ENCODE measurements at regions not wholly inside any gene's neighbourhood (a gene's known extent, or its start where the extent isn't known, plus 50 kb on each side); places are given as distances from the start of the nearest gene placed in this dataset.

DNA sequence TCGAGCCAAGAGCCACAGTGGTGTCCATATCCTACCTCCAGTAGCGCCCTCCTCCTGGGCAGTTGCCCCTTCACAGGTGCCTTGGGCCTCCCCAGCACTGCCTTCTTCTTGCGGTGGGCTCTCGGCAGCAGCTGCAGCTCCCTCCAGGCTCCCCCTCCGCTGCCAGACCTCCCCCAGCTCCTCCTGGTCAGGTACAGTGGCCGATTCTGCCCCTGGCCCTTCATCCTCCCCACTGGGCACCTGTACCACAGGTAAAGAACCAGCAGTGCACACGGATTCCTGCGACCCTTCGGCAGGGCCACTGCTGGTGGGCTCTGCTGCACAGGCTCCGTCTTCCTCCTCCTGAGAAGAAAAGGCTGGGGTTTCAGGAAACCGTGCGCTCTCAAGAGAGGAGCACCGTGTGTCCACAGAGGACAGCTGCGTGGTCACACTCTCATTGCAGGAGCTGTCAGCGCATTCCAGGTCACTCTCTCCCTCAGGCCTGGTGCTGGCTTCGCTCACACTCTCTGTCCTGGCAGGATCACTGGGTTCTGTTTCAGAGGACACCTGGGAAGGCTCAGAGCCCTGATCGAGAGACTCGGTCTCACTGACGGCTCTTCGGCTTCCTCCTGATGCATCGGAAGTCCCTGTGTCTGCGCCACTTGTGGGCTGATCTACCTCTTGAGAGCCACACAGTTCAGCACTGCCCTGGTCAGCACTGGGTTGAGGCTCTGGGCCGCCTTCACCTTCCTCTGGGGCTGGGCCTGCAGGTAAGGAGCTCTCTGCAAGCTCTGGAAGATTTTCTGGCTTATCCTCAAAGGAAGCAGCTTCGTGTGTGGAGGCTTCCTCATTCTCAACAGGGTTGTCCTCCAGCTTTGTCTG is 147.4 kb upstream of the STK17B start:
- no peak for DNase-seq

DNA sequence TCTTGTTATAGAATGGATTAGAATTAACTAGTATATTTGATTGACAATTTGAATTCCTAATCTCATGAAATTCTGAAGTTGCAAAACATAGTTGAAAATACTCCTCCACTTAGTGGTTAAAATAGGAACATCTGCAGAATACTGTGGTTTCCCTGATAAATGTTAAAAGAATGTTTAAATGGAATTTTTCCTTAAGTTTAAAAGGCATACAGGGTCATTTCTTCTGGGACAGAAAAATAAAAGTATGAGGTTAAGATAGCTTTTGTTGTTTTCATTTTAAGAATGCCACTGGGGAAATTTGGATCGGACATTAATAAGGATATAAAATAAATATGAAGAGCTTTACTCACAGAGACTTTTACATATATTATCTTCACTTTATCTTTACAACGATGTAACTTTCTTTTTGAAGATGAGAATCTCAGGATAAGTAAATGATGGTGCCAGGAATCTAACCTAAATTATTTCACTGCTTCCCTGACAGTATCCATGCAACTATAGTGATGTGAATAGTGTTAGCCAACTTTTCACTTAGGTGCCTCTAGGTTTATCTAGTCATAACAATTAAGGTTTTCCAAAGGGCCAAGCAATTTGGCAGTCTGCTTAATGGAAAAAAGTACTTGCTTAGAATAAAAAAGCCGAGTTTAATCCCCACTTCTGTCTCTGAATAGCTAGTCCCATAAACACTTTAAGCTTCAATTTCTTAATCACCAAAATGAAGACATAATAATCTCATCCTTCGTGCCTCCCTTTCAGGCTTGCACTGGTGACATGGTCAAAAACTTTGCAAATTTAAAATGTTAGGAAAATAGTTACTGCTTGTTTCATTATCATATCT is 151.8 kb upstream of the STK17B start:
- DNase-seq: no peak

DNA sequence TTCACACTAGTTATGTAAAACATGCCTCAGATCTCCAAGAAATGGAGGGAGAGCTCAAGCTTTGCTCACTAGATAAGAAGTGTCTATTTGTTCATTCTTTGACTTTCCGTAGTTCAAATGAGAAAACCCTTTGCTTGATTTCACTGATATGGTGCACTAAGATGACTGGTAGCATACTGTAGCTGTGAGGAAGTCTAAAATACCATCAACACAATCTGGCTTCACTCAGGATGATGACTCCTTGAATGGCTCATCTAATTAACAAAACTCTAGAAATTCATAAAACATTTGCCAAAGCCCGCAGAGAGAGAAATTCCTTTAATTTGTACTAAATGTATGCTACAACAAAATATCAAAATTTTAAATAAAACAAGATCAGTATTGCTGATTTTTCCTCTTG is 152.8 kb upstream of the STK17B start:
- DNase-seq: no peak

GRCh38 chr2:196328088-196328680 is 156.8 kb upstream of the STK17B start:
- no peak for DNase-seq

DNA sequence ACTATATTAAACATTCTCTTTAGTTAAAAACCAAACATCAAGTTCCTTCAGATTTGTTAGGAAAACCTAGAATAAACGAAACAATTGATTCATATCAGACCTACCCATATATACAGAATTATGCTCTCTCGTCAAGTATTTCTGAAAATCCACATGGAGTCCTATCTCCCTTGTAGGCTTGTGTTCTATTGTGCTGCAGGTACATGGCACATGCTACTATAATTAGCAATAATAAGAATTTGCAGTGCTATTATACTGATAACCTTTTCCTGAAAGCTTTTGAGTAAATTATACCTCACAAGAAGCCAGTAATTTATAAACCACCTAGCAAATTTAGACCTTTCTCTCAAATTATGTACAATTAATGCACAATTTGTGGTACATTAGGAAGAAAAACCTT is 158.6 kb upstream of the STK17B start:
- DNase-seq: no peak

- DNase-seq: no peak
These were observed 159.3 kb upstream of the STK17B start for GRCh38 chr2:196330645-196331044.

GRCh38 chr2:196331143-196331542 is 159.8 kb upstream of the STK17B start:
- DNase-seq: no peak

DNA sequence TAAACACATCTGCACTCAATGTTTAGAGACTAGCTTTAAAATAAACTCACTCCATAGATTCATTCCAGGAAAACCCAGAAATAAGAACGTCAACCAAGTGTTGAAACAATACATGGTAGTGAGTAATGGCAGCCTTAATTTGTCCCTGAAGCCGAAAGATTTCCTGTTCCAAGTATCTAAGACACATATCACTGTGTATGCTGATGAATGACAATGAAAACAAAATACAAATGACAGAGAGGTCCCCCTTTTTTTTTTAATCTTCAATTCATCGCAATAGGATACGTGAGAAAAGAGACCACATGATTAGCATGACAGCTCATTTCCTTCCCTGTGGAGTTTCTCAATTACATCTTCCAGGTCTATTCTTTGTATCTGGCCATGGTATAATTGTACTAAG is 160.5 kb upstream of the STK17B start:
- DNase-seq: no peak

DNA sequence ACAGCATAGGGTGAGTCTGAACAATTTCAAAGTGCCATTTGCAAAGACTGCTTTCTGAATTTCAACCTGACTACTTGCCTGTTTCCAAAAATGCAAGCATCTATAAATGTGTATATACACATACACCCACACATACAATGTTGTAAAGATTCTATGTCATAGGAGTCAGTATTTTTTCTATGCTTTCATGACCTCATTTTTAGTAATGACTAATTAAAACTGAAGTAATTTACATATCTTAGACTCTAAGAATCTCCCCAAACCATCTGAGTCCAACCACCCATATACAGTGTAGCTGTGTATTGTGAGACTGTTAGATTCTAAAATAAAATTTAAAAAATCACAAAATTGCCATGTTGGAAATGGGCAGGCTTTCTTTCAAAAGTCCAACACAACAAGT is 162.0 kb upstream of the STK17B start:
- no peak for DNase-seq

DNA sequence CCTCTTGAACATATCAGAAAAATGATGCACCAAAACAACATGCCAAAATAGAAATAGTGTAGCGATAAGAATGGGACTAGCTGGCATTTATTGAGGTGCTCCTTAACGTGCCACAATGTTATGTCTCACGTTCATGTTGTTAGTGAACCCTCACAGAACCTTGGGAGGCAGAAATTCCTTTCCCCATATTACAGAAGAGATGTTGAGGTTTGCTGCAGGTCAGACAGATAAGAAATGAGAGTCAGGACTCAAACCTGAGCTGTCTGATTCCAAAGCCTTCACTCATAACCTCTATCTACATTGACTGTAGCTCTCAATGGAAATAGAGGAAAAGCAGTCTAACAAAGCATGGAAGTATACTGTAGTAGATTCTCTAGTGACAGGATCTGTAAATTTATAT is 163.3 kb upstream of the STK17B start:
- no peak for DNase-seq

DNA sequence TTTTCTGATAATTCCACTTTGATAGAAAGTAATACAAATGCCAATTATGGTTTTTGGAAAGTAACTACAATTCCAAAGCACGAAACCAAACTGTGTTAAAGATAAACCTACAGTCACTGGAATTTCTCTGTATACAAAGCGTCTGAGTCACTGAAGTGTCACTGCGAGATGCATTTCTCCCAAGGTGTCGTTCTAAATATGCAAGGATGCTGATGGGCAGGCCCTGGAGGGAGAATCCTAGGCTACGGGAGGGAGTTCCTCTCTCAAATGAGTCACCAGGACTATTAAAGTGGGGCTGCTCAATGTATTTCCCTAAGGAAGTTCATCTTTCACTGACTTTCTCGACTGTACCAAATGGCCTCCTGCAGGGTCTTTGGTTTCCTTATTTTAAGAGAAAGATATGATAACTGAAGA is 163.8 kb upstream of the STK17B start:
- no peak for DNase-seq

GRCh38 chr2:196336207-196336606 is 164.8 kb upstream of the STK17B start:
- no peak for DNase-seq

- DNase-seq: no peak
These were observed 165.3 kb upstream of the STK17B start for GRCh38 chr2:196336715-196337114.

GRCh38 chr2:196337208-196337953 is 166.0 kb upstream of the STK17B start:
- DNase-seq: no peak

DNA sequence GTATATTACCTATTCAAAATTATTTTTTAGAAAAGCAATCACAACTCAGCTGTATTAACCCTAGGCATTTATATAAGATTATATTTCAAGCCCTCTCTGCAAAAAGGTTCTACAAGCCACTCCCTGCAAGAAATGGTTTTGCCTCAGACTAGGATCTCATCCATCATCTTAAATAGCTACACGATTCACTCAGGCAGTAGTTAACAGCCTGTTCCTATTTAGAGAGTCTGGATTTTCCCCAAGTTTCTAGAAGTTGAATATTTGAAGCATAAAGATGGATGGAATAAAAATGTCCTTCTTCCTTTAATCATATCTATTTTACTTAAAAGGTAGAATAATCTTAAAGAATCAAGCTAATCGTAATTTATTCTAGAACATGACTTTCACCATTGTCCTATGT is 167.1 kb upstream of the STK17B start:
- DNase-seq: no peak

GRCh38 chr2:196341277-196341841 is 170.0 kb upstream of the STK17B start:
- no peak for DNase-seq

DNA sequence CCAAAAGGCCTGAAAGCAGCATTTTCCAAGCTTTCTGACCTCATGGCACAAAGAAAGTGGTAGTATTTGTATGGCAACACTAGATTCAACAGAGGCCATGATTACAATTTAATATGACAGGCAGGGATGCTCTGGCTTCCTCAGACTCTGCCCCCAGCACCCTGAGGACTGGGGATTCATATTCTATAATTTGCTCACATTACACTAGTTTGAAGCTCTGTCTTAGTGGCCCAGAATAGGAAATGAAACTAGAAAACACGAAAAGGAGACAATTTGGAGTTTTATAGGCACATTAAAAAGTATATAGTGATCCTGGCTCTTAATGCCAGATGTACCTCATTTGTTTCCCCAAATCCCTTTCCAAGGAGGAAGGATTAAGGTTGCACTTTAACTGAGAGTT is 173.0 kb upstream of the STK17B start:
- no peak for DNase-seq

GRCh38 chr2:196353717-196354116 is 182.3 kb upstream of the STK17B start:
- no peak for DNase-seq

- DNase-seq: no peak
These were observed 182.8 kb upstream of the STK17B start for GRCh38 chr2:196354186-196354585.

- no peak for DNase-seq
These were observed 185.0 kb upstream of the STK17B start for GRCh38 chr2:196356332-196356731.

- no peak for DNase-seq
These were observed 189.3 kb upstream of the STK17B start for GRCh38 chr2:196360650-196361049.

GRCh38 chr2:196361606-196362326 is 190.4 kb upstream of the STK17B start:
- DNase-seq: no peak

Measured in stimulated activated CD4-positive, alpha-beta T cell treated with anti-CD3 and anti-CD28 coated beads, Interleukin-2, amount 100 ng/mL, for 48 hours (primary cell).